AG10803 (cell line): ENCODE measurements at regions not wholly inside any gene's neighbourhood (a gene's known extent, or its start where the extent isn't known, plus 50 kb on each side); places are given as distances from the start of the nearest gene placed in this dataset.

Experiments used
- DNase-seq: peaks from one replicate; pipeline ENCODE4 v3.0.0; 2010; ENCODE audit warnings: low read depth
- H3K4me3 ChIP-seq: 2 replicates; pipeline ENCODE4 v1.5.1; 2011; ENCODE audit warnings: mild to moderate bottlenecking, low read length, control low read depth
- TF ChIP-seq, protein P1 (sequence below): conservative IDR thresholded peaks from 2 replicates; pipeline ENCODE4 v1.5.1; 2011; ENCODE audit warnings: mild to moderate bottlenecking, low read length, control low read depth, inconsistent platforms

DNA sequence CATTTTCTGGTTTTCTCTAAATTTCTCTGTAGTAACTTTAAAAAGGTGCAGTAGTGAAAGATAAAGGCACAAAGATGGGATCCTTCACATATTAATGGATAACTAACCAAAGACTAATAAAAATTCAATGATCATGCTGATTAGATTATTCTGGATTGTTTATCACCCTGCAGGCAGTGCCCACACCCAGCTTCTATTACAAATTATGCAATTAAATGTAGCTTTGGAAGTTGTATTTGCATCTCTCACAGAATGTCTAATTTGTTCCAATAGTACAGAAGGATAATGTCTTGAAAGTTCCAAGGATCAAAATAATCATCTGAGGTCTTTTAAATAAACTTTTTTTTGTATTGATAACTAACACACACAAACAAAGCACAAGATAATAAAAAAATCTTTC is 837.6 kb downstream of the HACE1 start:
- no peak overlapping the region for H3K4me3 ChIP-seq
- DNase-seq, result no peak
- TF ChIP-seq, protein P1, sequence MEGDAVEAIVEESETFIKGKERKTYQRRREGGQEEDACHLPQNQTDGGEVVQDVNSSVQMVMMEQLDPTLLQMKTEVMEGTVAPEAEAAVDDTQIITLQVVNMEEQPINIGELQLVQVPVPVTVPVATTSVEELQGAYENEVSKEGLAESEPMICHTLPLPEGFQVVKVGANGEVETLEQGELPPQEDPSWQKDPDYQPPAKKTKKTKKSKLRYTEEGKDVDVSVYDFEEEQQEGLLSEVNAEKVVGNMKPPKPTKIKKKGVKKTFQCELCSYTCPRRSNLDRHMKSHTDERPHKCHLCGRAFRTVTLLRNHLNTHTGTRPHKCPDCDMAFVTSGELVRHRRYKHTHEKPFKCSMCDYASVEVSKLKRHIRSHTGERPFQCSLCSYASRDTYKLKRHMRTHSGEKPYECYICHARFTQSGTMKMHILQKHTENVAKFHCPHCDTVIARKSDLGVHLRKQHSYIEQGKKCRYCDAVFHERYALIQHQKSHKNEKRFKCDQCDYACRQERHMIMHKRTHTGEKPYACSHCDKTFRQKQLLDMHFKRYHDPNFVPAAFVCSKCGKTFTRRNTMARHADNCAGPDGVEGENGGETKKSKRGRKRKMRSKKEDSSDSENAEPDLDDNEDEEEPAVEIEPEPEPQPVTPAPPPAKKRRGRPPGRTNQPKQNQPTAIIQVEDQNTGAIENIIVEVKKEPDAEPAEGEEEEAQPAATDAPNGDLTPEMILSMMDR, result no peak

GRCh38 chr6:104019075-104019753 is 840.5 kb downstream of the HACE1 start:
- DNase-seq, result no peak
- TF ChIP-seq, protein P1, result no peak
- H3K4me3 ChIP-seq, result no peak overlapping the region

DNA sequence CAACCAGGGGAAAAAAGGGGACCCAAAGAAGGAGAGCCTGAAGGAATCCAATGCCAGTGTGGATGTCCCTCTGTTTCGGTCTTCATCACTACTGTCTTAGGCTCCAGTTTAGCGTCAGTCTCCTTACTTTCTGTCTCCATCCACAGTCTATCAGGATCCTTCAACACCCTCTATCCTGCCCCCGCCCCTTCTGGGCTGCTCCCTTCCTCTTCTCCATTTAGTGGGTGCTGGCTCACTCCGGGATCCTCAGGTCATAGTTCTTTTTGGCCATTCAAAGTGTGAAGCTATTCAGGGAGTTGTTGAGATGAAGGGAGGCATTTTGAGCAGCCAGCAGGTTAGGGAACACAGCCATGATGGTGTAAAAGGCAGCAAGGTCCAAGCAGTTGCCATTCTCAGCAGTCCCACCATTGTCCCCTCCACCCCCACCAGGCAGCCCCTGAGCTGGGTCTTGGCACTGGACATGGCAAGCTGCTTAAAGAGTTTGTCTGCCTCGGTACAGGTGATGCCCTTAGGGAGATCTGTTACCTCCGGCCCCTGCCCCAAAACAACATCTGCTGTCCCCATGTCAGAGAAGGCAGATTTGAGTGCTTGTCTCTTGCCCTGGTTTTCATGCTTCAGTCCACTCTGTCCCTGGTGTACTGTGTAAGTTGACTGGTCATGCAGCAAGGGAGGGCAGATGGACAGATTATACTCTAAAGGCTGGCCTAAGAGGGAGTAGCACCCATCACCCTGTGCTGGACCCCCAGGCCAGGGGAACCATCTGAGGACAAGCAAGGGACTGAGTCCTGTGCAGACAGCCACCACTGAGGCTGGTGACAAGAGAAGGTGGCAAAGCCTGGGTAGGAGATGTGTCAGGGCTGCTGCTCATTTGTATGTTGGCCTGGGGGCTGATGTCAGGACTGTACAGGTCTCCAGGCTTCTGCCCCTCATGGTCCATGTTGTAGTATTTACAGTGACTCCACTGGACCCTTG is 842.0 kb downstream of the HACE1 start:
- H3K4me3 ChIP-seq, result no peak overlapping the region
- DNase-seq, result no peak
- TF ChIP-seq, protein P1, result no peak

- H3K4me3 ChIP-seq, result no peak overlapping the region
- TF ChIP-seq, protein P1, result no peak
- no peak for DNase-seq
Observed at GRCh38 chr6:104014163-104014959, 845.4 kb downstream of the HACE1 start.

- DNase-seq, result no peak
- TF ChIP-seq, protein P1, result no peak
- H3K4me3 ChIP-seq, result no peak overlapping the region
Observed at GRCh38 chr6:104013312-104013971, 846.3 kb downstream of the HACE1 start.

DNA sequence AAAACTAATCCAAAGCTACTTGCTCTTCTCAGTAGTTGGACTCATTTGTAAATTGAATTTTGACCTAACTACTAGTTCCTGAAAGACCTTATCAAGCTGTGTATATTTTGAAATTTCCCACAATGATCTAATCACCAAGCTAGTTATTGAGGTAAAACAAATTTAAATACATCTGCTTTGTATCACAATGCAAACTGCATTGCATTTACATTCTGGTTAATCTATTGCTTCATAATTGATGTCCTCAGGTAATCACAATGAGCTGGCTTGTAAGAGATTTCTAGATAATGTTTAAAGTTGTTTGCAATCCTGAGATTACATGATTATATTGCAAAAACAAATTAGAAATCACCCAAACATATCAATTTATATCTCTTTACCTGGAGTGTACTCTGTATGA is 848.8 kb downstream of the HACE1 start:
- TF ChIP-seq, protein P1, result no peak
- DNase-seq, result no peak
- no peak overlapping the region for H3K4me3 ChIP-seq
